Stimulated activated CD8-positive, alpha-beta memory T cell treated with anti-CD3 and anti-CD28 coated beads, Interleukin-4, amount 100 ng/mL, for 4 hours (primary cell): ENCODE measurements at regions not wholly inside any gene's neighbourhood (a gene's known extent, or its start where the extent isn't known, plus 50 kb on each side); places are given as distances from the start of the nearest gene placed in this dataset.

ENCODE experiments used
- DNase-seq, 2 donors: peaks; one replicate each; pipeline ENCODE4 v3.0.0-alpha.2; 2020; ENCODE audit warnings: low read depth in 2 of 2, low spot score in 1 of 2

DNA sequence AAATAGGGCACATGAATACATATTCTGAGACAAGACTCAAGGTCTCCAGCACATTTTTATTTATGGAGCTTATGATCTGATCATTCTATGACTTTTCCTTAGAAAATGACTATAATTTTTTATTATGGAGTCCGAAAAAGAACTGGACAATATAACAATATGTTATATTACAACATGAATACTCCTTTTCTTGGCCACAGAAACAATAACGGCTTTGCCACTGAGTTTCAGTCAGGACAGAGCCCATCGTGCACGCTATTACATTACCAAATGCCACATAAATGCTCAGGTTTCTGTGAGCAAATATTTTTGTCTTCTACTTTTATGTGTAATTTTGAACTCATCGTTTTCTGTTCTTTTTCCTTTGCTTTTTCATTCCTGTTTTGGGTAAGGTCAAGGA is 509.2 kb upstream of the ZEB2 start:
- DNase-seq, result no peak

DNA sequence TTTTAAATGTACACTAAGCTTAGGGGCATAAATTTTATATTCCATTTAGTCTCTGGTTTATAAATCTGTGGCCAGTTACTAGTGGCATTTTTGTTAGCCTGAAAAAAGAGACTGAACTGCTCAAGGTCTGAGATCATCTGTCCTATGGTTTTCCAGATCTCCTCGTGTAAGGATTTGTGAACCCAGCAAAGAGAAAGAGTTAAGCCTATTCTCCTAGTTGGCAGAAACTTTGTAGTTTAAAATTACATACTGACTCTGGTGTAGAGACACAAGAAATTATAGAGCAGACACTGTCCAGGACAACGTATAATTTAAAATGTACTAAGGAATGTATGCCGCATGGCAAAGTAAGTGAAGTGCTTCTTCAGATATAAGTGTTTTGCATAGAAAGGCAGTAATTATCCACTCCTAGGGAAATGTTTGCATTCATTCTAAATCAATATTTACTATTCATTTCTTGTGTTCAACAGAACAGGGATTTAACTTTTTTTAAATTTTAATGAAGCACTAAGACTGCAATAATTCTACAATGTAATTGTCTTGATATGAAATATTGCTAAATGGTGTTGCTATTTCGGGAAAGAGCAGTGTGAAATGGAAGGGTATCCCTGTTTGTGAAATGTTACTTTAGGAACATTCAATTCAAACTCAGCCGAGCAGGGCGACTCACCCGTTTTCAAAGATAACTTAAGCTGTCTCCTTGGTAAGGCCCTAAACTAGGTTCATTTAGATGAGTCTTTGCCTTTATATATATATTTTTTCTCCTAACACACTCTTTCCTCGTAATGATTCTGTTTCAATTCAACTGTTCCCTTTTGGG is 508.4 kb upstream of the ZEB2 start:
- no peak for DNase-seq

DNA sequence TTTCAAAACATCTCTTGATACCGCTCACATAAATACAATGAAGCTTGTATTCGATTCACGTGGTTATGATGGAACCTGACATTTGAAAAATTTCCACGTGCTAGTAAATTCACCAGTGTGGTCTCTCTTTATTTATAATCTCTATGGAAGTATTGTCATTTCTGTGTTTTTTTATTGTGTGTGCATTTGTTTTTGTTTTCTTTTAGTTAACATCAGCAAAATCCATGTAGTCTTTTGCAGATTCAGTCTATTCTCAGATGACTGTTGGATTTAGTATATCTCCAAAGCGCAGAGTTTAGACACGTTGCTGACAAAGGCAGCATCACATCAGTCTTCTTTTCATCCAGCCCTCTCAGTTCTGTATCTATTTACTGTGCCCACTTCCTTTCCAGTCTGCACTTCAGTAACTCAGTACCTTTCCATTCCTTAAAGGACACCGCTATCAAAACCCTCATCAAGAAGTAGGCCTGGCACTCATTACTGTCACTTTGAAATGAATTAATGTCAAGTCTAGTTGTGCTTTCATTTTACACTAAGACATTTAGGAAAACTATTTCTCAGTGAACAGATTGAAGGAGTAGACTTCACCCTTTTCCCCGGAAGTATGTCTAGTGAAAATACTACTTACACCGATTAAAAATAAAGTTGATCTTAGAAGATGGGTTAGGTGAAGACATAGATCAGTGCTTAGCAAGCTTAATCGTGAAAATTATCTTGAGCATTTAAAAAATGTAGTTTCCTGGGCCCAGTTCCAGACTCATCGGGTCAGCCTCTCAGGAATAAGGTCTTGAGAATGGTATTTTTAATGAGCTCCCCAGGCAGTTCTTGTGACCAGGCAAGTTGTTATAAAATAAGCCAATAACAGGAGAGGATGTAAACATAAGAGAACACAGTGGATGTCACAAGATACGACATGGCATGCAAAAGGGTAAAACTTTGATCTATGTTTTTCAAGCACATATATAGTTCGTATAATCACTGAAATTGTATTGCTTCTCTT is 506.8 kb upstream of the ZEB2 start:
- DNase-seq, result no peak

DNA sequence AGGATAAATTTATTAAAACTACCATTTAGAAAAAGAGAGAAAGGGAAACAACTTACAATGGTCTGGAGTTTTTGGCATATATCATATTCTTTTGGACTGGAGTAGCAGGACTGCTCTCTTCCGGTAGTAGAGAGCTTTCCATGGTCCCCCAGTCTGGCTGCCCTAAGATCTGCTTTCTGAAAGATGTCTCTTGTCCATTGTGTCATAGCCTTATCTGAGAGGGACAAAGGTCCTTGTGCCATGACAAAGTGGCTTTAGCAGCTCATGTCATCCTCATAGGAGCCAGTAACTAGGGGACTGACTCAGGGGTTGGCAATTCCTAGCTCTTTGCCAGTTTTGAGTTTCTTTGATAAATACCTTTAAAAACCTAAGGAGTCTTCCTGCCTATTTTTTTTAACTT is 505.5 kb upstream of the ZEB2 start:
- DNase-seq, result no peak

DNA sequence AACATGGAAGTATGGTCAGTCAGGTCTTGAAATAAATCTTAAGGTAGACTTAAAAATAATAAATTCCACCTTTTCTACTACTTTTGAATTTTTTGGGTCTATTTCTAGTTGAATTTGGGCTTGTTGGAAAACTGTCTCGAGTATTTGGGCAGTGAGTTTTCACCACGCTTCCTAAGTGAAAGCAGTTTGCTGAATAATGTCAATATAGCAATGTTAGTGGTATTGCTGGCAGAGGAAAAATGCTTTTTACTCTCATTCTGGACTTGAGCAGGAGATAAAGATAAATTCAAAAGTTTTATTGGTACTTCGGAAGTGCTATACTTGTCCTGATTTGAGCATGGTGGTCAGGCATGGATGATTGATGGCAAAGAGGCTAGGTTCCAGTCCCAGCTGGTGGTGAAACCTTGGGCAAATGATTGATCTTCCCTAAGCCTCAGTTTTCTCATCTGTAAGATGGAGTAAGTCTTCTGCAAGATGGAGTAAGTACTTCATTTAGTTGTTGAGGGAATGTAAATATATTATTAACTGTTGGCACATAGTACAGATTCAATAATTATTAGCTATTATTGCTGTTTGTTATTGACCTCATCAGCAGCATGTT is 503.5 kb upstream of the ZEB2 start:
- DNase-seq, result no peak

DNA sequence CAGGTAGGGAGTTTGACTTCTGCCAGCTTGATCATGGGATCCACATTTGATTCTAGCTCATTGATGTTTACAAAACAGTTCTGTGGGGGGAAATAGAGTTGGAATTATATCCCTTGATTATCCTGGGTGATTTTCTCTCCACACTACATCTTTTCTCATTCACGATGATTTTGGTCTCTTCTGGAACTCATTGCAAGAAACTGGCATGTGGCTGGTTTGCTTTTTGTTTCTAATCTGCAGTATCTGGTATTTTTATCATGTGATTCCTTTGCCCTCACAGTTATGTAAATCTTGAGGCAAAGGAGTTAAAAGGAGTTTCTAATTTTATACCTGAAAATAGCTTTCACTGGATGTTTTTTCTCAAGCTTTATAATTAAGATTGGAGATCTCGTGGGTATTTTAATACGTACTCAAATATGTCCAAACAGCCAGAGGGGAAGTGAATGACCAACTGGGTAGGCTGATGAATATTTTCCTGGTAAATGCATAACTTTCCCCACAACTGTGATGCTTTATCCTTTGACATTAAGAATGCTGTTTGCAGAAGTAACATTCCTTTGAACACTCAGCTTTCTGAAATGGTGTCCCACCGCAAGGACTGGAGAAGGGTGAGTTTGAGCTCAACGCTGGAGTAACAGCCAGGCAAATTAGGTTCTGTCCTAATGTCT is 502.9 kb upstream of the ZEB2 start:
- DNase-seq, result no peak

DNA sequence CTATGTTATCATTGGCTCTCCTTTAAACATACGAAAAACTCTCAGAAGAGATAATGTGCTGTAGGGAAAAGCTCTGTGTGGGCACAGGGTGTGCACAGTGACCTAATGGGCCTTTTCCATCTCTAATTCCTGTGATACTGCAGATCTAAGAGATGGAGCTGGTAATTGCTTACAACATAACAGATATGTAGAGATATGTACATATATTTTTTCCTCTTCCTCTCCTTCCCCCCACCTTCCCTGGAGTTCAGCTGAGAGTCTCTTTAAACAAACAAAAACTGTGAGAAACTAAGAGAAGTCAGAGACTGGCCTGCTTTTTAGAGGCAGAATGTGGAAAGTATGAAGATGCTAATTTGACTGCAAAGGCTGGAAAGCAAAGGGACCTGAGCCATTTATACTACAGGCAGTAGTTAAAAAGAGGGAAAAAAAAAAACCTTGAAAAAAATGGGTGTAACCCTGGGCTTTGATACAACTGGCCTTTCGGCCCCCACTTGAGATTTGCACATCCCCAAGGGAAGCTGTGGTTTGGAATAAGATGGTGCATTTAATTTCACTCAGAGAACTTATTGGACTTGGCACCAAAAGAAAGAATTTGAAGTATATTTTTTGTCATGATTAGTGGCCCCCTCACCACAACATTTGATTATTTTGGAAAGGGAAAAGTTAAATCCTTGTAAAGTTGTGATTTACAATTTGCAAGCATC is 502.2 kb upstream of the ZEB2 start:
- no peak for DNase-seq

DNA sequence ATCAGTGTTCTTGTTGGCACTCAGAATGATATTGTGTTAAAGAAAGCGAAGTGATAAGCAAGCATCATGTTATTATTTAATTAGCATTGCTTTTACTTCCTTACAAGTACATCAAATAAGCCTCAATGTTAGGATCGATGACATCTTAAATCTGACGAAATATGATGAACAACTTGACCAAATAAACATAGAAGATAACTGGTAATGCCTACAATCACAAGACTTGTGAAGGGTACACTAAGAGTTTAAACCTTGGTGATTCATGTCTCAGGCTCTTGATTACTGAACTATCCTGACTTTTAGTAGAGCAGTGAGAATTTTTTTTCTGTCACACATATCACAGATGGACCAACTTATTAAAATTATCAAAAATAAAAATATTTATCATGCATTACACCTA is 500.8 kb upstream of the ZEB2 start:
- no peak for DNase-seq

DNA sequence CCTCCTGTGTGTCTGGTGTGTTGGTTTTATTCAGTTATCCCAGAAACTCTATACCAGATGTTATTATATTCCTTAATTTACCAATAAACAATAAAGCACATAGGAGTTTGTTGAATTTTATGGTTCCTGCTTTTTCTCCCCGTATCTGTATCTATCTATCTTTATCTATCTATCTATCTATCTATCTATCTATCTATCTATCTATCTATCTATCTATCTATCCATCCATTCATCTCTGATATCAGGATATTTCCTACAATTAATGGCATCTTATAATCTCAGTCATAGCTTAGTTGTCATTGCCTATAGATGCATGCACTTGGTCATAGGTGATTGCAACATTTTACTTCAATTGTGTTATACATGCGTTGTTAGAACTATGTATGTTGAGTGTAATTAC is 500.2 kb upstream of the ZEB2 start:
- no peak for DNase-seq

DNA sequence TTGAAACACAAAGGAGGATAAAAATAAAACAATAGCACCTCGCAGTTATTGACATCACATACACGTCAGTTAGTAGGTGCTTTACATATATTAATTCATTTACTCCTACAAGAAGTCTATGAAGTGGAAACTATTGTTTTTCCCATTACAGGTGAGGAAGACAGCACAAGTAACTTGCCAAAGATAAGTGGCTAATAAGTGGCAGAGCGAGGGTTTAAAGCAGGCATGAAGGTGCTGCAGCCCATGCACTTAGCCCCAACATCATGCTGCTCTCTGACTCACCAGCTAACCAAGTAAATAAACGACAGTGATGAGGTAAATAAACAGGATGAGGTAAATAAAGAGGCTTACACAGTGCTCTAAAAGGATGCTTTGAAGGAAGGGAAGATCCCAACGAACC is 498.6 kb upstream of the ZEB2 start:
- DNase-seq, result no peak

DNA sequence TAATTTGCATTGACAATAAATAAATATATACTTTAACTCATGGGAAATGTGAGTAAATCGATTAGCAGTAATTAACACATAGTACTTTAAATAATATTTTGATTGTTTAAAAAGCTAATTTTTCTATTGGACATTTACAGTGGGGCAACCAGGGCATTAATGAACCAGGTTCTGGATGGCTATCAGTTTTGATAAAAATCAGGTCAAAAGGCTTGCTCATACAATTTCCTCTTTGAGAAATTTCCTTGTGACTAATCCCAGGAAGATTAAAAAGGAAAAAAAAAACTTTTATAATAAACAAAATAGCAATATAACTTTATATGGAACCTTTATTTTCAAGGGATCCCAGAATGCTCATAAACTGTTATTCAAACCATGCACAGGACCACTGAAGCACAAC is 497.2 kb upstream of the ZEB2 start:
- no peak for DNase-seq

DNA sequence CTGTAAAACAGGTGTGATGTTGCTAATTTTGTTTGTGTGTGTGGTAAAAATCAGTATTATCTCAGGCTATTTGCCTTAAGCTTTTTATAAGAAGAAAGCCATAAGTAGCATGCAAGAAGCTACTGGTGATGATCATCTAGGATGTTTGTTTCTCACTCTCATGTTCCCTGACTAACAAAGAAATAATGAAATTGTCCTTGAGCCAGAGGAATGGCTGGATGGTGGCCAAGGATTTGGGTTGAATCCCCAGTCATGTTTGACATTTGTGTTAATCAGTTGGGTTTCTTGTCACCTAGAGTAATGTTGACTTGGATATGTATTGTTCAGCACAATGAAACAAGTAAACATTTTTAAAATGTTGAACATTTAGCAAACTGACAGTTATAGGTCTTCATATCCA is 496.8 kb upstream of the ZEB2 start:
- no peak for DNase-seq

DNA sequence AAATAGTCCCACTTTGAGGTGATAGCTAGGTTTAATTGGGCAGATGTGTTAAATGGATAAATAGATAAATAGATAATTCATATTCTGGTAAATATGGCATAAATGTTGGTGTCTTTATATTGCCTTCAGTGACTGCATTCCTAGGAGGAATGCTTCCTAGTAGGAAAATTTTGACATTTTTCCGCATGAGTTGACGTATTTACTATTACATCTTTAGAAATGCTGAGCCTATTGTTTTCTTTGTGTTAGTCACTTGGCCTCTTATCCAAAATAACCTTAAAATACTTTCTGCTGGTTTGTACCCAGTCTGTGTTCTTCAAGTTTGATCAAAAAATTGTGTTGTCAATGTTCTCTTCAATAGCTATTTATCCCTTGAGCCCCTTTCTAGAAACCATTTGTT is 495.6 kb upstream of the ZEB2 start:
- no peak for DNase-seq

DNA sequence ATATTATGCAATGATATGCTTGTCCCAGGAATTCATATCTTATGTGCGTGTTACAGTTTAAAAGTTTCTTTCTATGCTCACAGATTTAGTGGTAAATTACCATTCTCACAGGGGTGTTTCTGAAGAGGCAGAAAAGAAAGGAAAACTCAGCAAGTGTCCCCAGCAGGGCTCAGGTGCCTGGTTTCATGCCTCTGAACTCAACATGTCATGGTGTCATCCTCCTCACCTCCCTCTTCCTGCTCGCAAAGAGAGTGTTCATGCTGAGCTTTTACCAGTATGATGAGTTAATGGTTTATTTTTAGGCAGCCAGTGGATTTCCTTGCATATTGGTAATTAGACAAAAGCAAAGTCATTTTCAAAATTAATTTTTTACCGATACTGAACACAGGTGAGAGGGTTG is 492.9 kb upstream of the ZEB2 start:
- no peak for DNase-seq

DNA sequence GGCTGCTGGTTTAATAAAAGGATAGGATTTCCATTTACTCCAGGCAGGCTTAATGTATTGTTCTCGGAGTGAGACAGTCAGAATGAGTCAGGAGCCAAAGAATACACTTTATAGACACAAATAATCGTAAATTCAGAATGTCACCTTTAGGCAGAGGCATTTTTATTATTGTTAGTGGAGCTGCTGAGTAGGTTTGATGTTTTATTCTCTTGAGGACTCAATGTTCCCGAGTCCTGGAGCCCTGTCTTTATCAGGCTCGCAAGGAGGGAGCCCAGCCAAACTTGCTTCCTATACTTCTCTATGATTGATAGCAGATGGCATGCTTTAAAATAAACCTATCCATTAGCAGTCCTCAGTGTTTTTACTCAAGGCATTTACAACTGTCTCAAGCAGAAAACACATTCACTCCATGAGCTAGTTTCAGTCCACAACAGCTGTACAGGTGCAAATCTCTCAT is 492.3 kb upstream of the ZEB2 start:
- no peak for DNase-seq

DNA sequence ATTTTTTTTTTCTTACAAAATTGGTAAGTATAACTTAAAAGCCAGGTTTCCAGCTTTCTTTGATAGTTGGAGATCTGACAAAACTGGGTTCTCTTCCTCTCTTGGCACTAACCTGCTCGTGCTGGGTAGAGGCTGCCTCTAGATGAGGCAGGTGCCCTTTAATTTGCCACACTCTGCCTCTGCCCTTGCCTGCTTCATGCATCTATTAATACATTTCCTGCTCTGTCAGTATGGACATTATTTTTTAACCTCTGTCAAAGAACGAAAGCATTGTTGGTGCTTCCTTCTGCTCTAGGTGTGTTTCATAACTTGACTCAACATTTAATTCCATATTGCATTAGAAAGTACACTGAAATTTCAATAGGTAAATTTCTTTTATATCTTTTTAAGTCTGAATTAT is 490.7 kb upstream of the ZEB2 start:
- no peak for DNase-seq

DNA sequence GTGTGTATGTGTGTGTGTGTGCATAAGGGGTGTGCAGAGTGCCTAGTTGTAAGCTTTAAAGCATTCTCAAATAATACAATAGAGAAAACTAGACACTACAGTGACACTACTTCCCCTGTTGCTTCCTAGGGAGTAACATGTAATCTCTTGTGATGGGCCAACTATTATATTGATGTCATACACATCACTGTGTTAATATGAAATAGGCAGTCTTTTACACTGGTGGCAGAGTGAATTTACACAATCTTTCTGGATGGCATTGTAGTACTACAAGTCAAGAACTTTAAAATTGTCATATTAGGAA is 488.0 kb upstream of the ZEB2 start:
- DNase-seq, result no peak

DNA sequence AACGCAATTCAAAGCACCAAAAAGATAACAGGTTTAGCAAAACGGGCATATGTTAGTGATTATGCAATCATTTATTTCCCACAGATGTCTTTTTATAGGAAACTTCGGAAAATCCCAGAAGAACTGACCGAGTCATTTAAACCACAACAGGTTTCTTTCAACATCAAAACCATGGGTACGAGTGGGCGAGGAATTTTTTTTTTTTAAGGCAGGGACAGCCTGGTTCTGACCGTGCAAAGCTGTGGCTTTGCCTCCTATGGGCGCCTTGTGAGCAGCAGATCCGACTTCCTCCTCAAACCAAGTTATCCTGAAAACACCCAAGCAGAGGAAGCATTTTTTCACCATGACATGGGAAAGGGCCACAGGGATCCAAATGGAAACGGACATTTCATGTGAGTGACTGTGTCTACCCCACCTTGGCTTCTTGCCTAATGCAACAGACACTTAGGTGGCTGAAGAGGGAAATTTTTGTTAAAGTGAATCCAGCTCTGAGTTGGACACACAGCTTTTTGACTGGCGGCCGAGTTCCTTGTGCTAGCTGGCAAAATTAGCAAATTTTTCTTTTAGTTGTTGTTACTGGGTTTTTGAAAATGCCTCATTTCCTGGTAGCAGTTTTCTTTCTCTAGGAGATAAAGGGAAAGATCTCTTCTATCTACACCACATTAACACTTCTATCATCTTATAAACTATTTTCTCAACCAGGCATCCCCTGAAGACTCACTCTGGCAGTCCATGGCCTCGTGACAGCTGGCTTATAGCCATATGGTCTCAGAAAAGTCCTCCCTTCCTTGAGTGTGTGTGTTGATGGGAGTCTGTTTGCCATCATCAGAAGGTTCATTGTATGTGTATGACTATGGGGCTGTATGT is 487.4 kb upstream of the ZEB2 start:
- no peak for DNase-seq

DNA sequence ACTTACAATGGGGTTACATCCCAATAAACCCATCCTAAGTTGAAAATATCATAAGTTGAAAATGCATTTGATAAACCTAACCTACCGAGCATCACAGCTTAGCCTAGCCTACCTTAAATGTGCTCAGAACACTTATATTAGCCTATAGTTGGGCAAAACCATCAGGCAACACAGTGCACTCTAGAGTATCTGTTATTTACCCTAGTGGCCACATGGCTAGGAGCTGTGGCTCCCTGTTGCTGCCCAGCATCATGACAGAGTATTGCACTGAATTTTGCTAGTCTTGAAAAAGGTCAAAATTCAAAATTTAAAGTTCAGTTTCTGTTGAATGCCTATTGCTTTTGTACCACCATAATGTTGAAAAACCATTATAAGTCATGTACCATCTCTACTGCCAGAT is 482.7 kb upstream of the ZEB2 start:
- no peak for DNase-seq

DNA sequence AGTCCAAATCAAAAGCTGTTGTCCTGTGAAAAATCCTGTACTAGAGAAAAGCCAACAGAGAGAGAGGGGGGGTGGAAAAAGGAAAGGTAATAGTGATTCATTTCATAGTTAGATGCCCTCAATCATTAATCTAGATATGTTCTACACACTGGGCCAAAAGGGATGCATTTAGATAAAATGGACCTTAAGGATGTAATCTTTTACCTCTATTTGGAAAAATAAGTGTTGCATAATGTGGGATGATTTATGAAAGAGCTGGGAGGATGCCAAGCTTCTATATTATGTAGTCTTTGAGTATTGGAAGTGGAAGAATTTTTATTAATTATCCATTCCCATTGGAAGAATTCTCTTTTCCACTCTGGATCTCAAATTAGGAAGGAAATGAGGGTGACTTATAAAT is 480.5 kb upstream of the ZEB2 start:
- DNase-seq, result no peak
